ENCODE measurements at regions not wholly inside any gene's neighbourhood (a gene's known extent, or its start where the extent isn't known, plus 50 kb on each side); places are given as distances from the start of the nearest gene placed in this dataset.

DNA sequence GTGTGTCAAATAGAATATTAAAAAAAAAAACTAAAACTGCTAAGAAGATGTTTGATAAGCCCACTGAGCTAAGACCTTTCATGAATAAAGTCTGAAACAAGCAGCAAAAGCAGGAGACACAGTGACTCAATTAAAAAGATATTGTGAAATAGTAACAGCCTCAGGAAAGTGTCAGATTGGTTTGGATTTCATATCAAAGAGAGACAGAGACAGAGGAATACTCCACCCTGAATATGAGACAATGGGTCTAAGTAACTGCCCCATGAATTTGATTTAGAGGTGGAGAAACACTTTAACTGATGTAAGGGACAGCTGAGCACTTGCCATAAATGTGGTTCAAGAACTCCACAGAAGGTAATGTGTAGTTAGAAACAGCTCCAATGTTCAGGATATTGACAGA lies 277.9 kb upstream of the FOXG1 start:
- Histone ChIP-seq H3K36me3 (ENCODE audit: control insufficient read depth in 2 of 2, insufficient read depth in 2 of 2, low read length in 1 of 2) (no peaks in the 10 kb centered on the region), H3K4me1 (ENCODE audit: control insufficient read depth in 2 of 2, insufficient read depth in 2 of 2, low read length in 1 of 2) (peaks cover 0 to 6% of the 10 kb centered on the region in 2 donors), H3K4me3 (ENCODE audit: low read depth in 1 of 2, low read length in 2 of 2) (no peak overlapping the region), H3K27ac (ENCODE audit: low read depth in 2 of 2, low read length in 1 of 2) (no peak overlapping the region), H3K27me3 (ENCODE audit: control insufficient read depth in 1 of 2, insufficient read depth in 2 of 2, low read length in 2 of 2) (no peaks in the 10 kb centered on the region), H3K9me3 (ENCODE audit: control insufficient read depth in 2 of 2, insufficient read depth in 1 of 2, low read depth in 1 of 2, low read length in 1 of 2) (no peaks in the 10 kb centered on the region)

- 48 to 55% methylated on average over 3 of the region's 3 CpGs for WGBS, 2 donors
- Histone ChIP-seq H3K4me1 (ENCODE audit: control insufficient read depth in 2 of 2, insufficient read depth in 2 of 2, low read length in 1 of 2) (peaks cover 0 to 6% of the 10 kb centered on the region in 2 donors), H3K27me3 (ENCODE audit: control insufficient read depth in 1 of 2, insufficient read depth in 2 of 2, low read length in 2 of 2) (no peaks in the 10 kb centered on the region), H3K27ac (ENCODE audit: low read depth in 2 of 2, low read length in 1 of 2) (no peak overlapping the region), H3K4me3 (ENCODE audit: low read depth in 1 of 2, low read length in 2 of 2) (no peak overlapping the region), H3K9me3 (ENCODE audit: control insufficient read depth in 2 of 2, insufficient read depth in 1 of 2, low read depth in 1 of 2, low read length in 1 of 2) (no peaks in the 10 kb centered on the region), H3K36me3 (ENCODE audit: control insufficient read depth in 2 of 2, insufficient read depth in 2 of 2, low read length in 1 of 2) (no peaks in the 10 kb centered on the region)
These were observed 273.1 kb upstream of the FOXG1 start for GRCh38 chr14:28493516-28493915.

GRCh38 chr14:28494196-28494595 lies 272.4 kb upstream of the FOXG1 start:
- Histone ChIP-seq H3K9me3 (ENCODE audit: control insufficient read depth in 2 of 2, insufficient read depth in 1 of 2, low read depth in 1 of 2, low read length in 1 of 2) (no peaks in the 10 kb centered on the region), H3K4me1 (ENCODE audit: control insufficient read depth in 2 of 2, insufficient read depth in 2 of 2, low read length in 1 of 2) (peaks cover 0 to 6% of the 10 kb centered on the region in 2 donors), H3K36me3 (ENCODE audit: control insufficient read depth in 2 of 2, insufficient read depth in 2 of 2, low read length in 1 of 2) (no peaks in the 10 kb centered on the region), H3K4me3 (ENCODE audit: low read depth in 1 of 2, low read length in 2 of 2) (no peak overlapping the region), H3K27me3 (ENCODE audit: control insufficient read depth in 1 of 2, insufficient read depth in 2 of 2, low read length in 2 of 2) (no peaks in the 10 kb centered on the region), H3K27ac (ENCODE audit: low read depth in 2 of 2, low read length in 1 of 2) (peak overlapping the region in 1 of 2 donors; percentile 47)
- 34 to 37% methylated on average over 2 of the region's 2 CpGs for WGBS, 2 donors

DNA sequence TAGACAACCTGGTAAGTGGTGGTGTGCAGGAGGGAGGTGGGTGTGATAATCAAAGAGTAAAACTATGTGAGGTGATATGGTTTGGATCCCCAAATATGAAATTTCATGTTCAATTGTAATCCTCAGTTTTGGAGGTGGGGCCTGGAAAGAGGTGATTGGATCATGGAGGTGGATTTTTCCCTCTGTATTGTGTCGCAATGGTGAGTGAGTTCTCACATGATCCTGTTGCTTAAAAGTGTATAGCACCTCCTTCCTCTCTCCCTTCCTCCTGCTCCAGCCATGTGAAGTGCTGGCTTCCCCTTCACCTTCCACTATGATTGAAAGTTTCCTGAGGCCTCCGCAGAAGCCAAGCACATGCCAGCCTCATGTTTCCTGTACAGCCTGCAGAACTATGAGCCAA lies 270.2 kb upstream of the FOXG1 start:
- Histone ChIP-seq H3K4me1 (ENCODE audit: control insufficient read depth in 2 of 2, insufficient read depth in 2 of 2, low read length in 1 of 2) (peaks cover 0 to 6% of the 10 kb centered on the region in 2 donors), H3K4me3 (ENCODE audit: low read depth in 1 of 2, low read length in 2 of 2) (no peak overlapping the region), H3K27me3 (ENCODE audit: control insufficient read depth in 1 of 2, insufficient read depth in 2 of 2, low read length in 2 of 2) (no peaks in the 10 kb centered on the region), H3K36me3 (ENCODE audit: control insufficient read depth in 2 of 2, insufficient read depth in 2 of 2, low read length in 1 of 2) (no peaks in the 10 kb centered on the region), H3K27ac (ENCODE audit: low read depth in 2 of 2, low read length in 1 of 2) (no peak overlapping the region), H3K9me3 (ENCODE audit: control insufficient read depth in 2 of 2, insufficient read depth in 1 of 2, low read depth in 1 of 2, low read length in 1 of 2) (no peaks in the 10 kb centered on the region)
- 69 to 73% methylated on average over 2 of the region's 2 CpGs for WGBS, 2 donors

GRCh38 chr14:28502517-28502916 lies 264.1 kb upstream of the FOXG1 start:
- no peak overlapping the region for H3K4me3 ChIP-seq (ENCODE audit: low read depth in 1 of 2, low read length in 2 of 2)
- 54 to 71% methylated on average over 3 of the region's 3 CpGs for WGBS, 2 donors
- no peaks in the 10 kb centered on the region for H3K4me1 ChIP-seq (ENCODE audit: control insufficient read depth in 2 of 2, insufficient read depth in 2 of 2, low read length in 1 of 2)
- no peak overlapping the region for H3K27ac ChIP-seq (ENCODE audit: low read depth in 2 of 2, low read length in 1 of 2)
- H3K9me3 ChIP-seq (ENCODE audit: control insufficient read depth in 2 of 2, insufficient read depth in 1 of 2, low read depth in 1 of 2, low read length in 1 of 2): no peaks in the 10 kb centered on the region
- H3K27me3 ChIP-seq (ENCODE audit: control insufficient read depth in 1 of 2, insufficient read depth in 2 of 2, low read length in 2 of 2): no peaks in the 10 kb centered on the region
- H3K36me3 ChIP-seq (ENCODE audit: control insufficient read depth in 2 of 2, insufficient read depth in 2 of 2, low read length in 1 of 2): no peaks in the 10 kb centered on the region

- Histone ChIP-seq H3K4me3 (ENCODE audit: low read depth in 1 of 2, low read length in 2 of 2) (no peak overlapping the region), H3K27me3 (ENCODE audit: control insufficient read depth in 1 of 2, insufficient read depth in 2 of 2, low read length in 2 of 2) (no peaks in the 10 kb centered on the region), H3K27ac (ENCODE audit: low read depth in 2 of 2, low read length in 1 of 2) (peak overlapping the region; percentile 47 to 64), H3K4me1 (ENCODE audit: control insufficient read depth in 2 of 2, insufficient read depth in 2 of 2, low read length in 1 of 2) (no peaks in the 10 kb centered on the region), H3K36me3 (ENCODE audit: control insufficient read depth in 2 of 2, insufficient read depth in 2 of 2, low read length in 1 of 2) (no peaks in the 10 kb centered on the region), H3K9me3 (ENCODE audit: control insufficient read depth in 2 of 2, insufficient read depth in 1 of 2, low read depth in 1 of 2, low read length in 1 of 2) (no peaks in the 10 kb centered on the region)
- 44 to 49% methylated on average over 3 of the region's 3 CpGs for WGBS, 2 donors
These were observed 251.0 kb upstream of the FOXG1 start for GRCh38 chr14:28515571-28515970.

DNA sequence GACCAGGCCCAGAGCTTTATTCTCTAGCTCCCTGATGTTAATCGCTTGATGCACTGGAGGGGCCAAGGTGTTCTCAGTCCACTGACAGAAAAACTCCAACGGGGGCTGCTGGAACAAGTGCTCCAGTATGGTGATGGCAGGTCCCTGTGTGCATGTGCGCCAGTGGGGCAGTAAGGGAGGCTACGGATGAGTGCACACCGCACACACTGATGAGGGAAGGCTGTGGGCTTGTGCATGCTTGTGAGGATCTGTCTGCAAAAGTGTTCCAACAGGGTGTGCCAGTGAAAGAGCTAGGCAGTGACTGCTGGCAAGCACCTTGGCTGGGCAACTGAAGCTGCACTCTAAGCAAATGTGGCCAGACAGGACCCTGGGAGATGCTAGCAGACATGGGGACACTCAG lies 229.7 kb upstream of the FOXG1 start:
- peaks cover 2 to 5% of the 10 kb centered on the region in 2 donors for H3K9me3 ChIP-seq (ENCODE audit: control insufficient read depth in 2 of 2, insufficient read depth in 1 of 2, low read depth in 1 of 2, low read length in 1 of 2)
- no peak overlapping the region for H3K4me3 ChIP-seq (ENCODE audit: low read depth in 1 of 2, low read length in 2 of 2)
- peak overlapping the region in 1 of 2 donors; percentile 31 for H3K27ac ChIP-seq (ENCODE audit: low read depth in 2 of 2, low read length in 1 of 2)
- H3K36me3 ChIP-seq (ENCODE audit: control insufficient read depth in 2 of 2, insufficient read depth in 2 of 2, low read length in 1 of 2): no peaks in the 10 kb centered on the region
- WGBS, 2 donors: 57 to 62% methylated on average over 5 of the region's 5 CpGs
- H3K4me1 ChIP-seq (ENCODE audit: control insufficient read depth in 2 of 2, insufficient read depth in 2 of 2, low read length in 1 of 2): peaks cover 3% of the 10 kb centered on the region in 2 donors
- no peaks in the 10 kb centered on the region for H3K27me3 ChIP-seq (ENCODE audit: control insufficient read depth in 1 of 2, insufficient read depth in 2 of 2, low read length in 2 of 2)

- no peak overlapping the region for H3K4me3 ChIP-seq (ENCODE audit: low read depth in 1 of 2, low read length in 2 of 2)
- no peaks in the 10 kb centered on the region for H3K36me3 ChIP-seq (ENCODE audit: control insufficient read depth in 2 of 2, insufficient read depth in 2 of 2, low read length in 1 of 2)
- H3K4me1 ChIP-seq (ENCODE audit: control insufficient read depth in 2 of 2, insufficient read depth in 2 of 2, low read length in 1 of 2): peaks cover 0 to 3% of the 10 kb centered on the region in 2 donors
- no peak overlapping the region for H3K27ac ChIP-seq (ENCODE audit: low read depth in 2 of 2, low read length in 1 of 2)
- no peaks in the 10 kb centered on the region for H3K27me3 ChIP-seq (ENCODE audit: control insufficient read depth in 1 of 2, insufficient read depth in 2 of 2, low read length in 2 of 2)
- WGBS, 2 donors: 54 to 71% methylated on average over 2 of the region's 2 CpGs
- peaks cover 2 to 5% of the 10 kb centered on the region in 2 donors for H3K9me3 ChIP-seq (ENCODE audit: control insufficient read depth in 2 of 2, insufficient read depth in 1 of 2, low read depth in 1 of 2, low read length in 1 of 2)
These were observed 224.5 kb upstream of the FOXG1 start for GRCh38 chr14:28542040-28542439.

- H3K9me3 ChIP-seq (ENCODE audit: control insufficient read depth in 2 of 2, insufficient read depth in 1 of 2, low read depth in 1 of 2, low read length in 1 of 2): no peaks in the 10 kb centered on the region
- no peaks in the 10 kb centered on the region for H3K36me3 ChIP-seq (ENCODE audit: control insufficient read depth in 2 of 2, insufficient read depth in 2 of 2, low read length in 1 of 2)
- H3K4me1 ChIP-seq (ENCODE audit: control insufficient read depth in 2 of 2, insufficient read depth in 2 of 2, low read length in 1 of 2): no peaks in the 10 kb centered on the region
- no peaks in the 10 kb centered on the region for H3K27me3 ChIP-seq (ENCODE audit: control insufficient read depth in 1 of 2, insufficient read depth in 2 of 2, low read length in 2 of 2)
- H3K4me3 ChIP-seq (ENCODE audit: low read depth in 1 of 2, low read length in 2 of 2): no peak overlapping the region
- H3K27ac ChIP-seq (ENCODE audit: low read depth in 2 of 2, low read length in 1 of 2): no peak overlapping the region
These were observed 201.2 kb upstream of the FOXG1 start for GRCh38 chr14:28565345-28565744.

GRCh38 chr14:28570391-28570790 lies 196.2 kb upstream of the FOXG1 start:
- no peaks in the 10 kb centered on the region for H3K27me3 ChIP-seq (ENCODE audit: control insufficient read depth in 1 of 2, insufficient read depth in 2 of 2, low read length in 2 of 2)
- H3K27ac ChIP-seq (ENCODE audit: low read depth in 2 of 2, low read length in 1 of 2): no peak overlapping the region
- no peak overlapping the region for H3K4me3 ChIP-seq (ENCODE audit: low read depth in 1 of 2, low read length in 2 of 2)
- peaks cover 0 to 4% of the 10 kb centered on the region in 2 donors for H3K9me3 ChIP-seq (ENCODE audit: control insufficient read depth in 2 of 2, insufficient read depth in 1 of 2, low read depth in 1 of 2, low read length in 1 of 2)
- WGBS, 2 donors: 39 to 46% methylated on average over 1 of the region's 1 CpG
- no peaks in the 10 kb centered on the region for H3K4me1 ChIP-seq (ENCODE audit: control insufficient read depth in 2 of 2, insufficient read depth in 2 of 2, low read length in 1 of 2)
- no peaks in the 10 kb centered on the region for H3K36me3 ChIP-seq (ENCODE audit: control insufficient read depth in 2 of 2, insufficient read depth in 2 of 2, low read length in 1 of 2)

All from esophagus (tissue), 2 donors.